KBM-7 (cell line): ENCODE measurements at regions not wholly inside any gene's neighbourhood (a gene's known extent, or its start where the extent isn't known, plus 50 kb on each side); places are given as distances from the start of the nearest gene placed in this dataset.

ENCODE experiments used
- DNase-seq: peaks from one replicate; pipeline ENCODE4 v3.0.0-alpha.2; 2015
- in situ Hi-C: fragments of 300-500 bp; cut with MboI; formaldehyde crosslinking; loops from 2 replicates; pipeline ENCODE4 v1.14.3; 2020; ENCODE audit warnings: low sequenced_read_pairs, low pct_unique_long_range_greater_than_20kb, mixed read lengths

DNA sequence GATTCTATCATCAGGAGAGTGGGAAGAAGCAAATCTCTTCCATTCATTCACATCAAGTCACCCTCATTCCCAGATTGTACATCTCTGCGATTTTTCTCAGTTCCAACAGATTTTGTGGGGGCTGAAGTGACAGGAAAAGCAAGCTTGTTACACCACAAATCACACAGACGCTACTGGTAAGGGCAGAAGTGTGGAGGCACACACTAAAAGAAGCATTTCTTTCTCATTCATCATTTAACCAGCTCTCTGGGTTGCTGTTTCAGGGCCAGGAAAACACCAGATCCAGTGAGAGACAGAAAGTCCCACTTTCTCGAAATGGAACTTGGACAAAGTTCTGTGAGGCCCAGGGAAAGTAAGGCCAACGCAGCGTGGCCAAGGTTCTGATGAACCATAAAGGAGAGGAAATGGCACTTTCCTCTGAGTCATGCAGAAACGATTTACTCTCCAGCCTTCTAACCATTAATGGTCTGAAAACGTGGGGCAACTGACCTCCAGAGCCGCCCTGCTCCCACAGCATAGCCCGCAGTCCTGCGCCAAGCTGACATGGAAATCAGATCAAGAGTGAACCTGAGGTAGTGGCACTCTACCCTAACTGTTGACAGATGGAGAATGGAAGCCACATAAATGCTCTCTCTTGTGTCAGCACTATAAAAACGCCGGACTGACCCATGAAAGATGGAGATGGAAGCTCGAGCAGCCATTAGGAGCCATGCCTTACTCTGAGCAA is 191.0 kb downstream of the C1D start:
- no peak for DNase-seq
- in situ Hi-C loops, result no loop called here

GRCh38 chr2:67872481-67872880 is 190.3 kb downstream of the C1D start:
- DNase-seq, result no peak
- in situ Hi-C loops, result no loop called here

- in situ Hi-C loops, result no loop called here
- no peak for DNase-seq
Measured at GRCh38 chr2:67873916-67874315, 188.9 kb downstream of the C1D start.

DNA sequence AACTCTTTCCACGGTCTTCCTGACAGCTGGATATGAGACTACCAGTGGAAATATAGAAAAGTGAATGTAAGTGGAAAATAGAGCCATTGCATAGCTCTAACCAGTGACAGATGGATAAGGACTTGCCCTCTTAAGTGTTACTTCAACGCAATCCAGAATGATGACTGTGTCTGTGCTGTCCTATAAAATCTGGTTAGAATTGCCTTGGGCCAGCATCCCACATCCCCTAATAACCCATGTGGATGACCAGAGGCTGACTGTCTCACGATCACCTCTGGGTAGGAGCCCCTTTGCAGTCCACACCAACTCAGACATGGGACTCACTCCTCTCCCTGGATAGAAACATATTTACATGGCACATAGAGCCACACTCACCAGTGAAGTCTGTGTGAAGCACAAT is 186.6 kb downstream of the C1D start:
- in situ Hi-C loops, result no loop called here
- DNase-seq, result no peak

DNA sequence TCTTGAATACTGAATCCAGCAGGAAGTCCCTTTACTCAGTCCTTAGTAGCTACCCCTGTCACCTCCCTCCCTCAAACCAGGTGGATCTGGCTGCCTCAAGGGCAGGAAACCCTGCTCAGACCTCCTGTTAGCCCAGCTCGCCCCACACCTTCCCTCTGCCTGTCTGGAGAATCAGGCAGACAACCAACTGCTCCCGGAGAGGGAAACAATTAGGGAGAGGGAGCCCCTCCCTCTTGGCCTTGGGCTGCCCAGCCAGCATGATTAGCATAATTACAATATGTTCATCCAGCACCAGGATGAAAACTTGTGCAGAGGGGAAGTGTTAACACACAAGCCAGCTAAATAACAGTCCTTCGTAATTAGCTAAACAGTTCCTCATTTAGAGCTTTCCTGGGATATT is 185.5 kb downstream of the C1D start:
- in situ Hi-C loops, result no loop called here
- DNase-seq, result no peak

DNA sequence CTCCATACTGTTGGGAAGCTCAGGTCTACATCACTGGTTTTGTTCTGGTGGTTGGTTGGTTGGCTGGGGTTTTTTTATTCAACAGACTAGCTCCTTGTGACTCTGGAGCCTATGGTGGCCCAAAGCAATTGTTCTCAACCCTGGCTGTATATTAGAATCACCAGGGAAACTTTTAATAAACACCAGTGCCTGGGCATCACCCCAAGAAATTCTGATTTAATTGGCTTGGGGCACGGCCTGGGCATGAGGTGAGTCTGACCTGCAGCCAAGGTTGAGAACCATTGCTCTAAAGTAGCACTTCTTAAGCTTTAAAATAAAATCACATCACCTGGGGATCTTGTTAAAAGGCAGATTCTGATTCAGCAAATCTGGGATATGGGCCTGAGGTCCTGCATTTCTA is 184.1 kb downstream of the C1D start:
- in situ Hi-C loops, result no loop called here
- DNase-seq, result no peak

DNA sequence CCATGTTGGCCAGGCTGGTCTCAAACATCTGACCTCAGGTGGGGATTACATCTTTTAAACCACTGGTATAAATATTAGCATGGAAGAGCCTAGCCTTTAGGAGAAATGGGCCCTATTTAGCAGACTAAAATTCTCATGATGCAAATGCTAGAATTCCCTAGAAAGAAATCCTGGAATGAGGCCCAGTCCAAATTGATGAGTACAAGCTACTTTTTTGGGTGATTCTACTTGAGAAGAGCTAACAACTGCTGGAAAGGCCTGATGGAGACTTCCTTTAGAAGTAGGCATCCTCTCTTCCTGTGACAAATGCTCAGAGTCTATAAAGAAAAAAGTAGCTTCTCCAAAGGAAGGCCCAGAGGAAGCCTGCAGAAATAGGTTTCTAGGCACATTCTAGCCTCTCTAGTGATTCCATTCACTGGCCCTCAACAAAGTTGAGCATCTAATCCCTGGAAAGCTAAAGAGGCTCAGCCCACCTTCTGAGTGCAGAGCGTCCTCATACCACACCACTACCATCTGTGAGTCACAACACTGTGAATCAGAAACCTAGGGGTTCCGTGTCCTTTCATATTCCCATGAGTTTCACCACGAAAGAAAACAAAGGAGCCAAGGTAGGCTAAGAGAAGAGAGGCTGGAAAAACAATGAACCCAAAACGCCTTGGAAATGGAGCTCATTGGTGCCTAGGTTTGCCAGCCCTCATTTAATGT is 183.1 kb downstream of the C1D start:
- no peak for DNase-seq
- in situ Hi-C loops, result no loop called here

GRCh38 chr2:67880291-67880761 is 182.5 kb downstream of the C1D start:
- DNase-seq, result no peak
- in situ Hi-C loops, result no loop called here

- in situ Hi-C loops, result no loop called here
Measured at GRCh38 chr2:67881816-67882215, 181.0 kb downstream of the C1D start.

GRCh38 chr2:67883316-67884087 is 179.3 kb downstream of the C1D start:
- DNase-seq, result no peak
- in situ Hi-C loops, result no loop called here

More at GRCh38 chr2:67881816-67882215, 181.0 kb downstream of the C1D start:
- DNase-seq, result no peak

DNA sequence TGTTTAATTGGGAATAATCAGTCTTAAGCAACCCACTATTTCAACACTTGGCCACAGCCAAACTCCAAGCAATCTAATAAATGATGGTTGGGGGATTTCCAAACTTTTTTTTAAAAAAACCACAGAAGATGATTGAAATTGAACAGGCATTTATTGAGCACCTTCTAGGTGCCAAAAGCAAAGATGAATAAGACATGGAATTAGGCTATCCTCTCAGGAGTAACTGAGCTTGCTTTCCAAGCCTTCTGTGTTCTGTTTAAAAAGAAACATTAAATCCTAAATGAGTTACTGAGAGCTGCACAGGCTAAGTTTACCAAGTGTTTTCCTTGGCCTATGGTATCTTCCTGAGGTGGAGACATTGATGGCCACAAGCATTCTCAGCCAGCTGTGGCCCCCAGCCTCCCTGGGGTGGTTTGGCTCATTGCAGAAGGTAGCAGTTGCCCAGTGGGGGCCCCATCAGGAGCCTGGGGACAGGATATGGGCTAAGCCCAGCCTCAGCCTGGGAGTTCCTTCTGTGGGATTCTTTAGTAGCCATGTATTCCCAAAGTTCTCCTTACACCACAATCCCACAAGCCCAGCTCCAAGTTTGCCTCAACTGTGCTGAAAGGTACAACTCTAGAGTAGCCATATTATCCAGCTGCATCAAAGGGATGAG is 174.3 kb downstream of the C1D start:
- in situ Hi-C loops, result no loop called here
- no peak for DNase-seq

- in situ Hi-C loops, result no loop called here
- DNase-seq, result no peak
Measured at GRCh38 chr2:67889056-67889455, 173.7 kb downstream of the C1D start.

DNA sequence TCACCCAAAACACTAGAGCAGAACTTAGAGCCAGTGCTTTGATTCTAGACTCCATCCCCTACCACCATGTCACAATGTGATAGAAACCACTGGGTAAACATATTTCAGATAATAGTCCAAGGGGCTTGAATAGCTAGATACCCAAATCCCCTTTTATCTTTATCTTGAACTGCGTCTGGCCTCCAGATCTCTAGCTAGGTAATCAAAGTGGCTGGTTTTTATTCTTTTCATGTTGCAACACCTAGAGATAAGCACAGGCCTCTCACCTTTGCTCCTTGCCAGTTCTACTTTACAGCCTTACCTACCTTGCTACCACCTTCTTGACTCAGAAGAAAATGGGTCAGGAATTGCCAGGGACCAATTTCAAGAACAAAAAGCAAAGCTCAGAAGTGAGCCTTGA is 171.2 kb downstream of the C1D start:
- in situ Hi-C loops, result no loop called here
- DNase-seq, result no peak

- in situ Hi-C loops, result no loop called here
- DNase-seq, result no peak
Measured at GRCh38 chr2:67892339-67892846, 170.4 kb downstream of the C1D start.

DNA sequence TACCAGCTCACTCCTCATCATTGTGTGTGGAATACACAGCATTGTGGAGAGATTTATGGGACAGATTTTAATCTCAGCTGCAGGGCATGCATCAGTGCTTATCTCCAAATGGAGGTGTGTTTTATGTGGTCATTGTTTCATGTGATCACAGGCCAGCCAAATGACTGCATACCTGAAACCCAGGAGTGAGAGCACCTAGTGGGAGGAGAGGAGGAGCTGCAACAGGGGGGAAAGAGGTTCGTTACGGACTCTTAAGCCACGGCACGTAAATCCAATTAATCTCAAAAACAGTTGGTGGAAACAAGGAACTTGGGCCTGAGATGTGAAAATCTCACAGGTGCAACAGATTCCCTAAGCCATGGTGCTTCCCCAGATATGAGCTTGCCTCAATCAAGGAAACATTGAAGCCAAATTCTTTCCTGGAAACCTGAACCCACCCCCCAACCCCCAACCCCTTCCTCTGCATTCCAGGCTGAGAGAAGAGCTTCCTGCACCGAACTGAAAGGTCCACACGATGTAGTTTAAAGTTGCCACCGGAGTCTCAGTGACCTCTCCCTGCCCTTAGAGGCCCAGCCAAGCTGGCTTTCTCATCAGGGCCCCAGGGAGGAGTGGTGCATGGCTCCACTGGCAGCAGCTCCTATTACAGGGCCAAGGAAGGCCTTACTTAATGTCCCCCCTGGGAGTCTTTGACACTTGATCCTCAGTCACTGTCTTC is 167.4 kb downstream of the C1D start:
- DNase-seq, result no peak
- in situ Hi-C loops, result no loop called here

DNA sequence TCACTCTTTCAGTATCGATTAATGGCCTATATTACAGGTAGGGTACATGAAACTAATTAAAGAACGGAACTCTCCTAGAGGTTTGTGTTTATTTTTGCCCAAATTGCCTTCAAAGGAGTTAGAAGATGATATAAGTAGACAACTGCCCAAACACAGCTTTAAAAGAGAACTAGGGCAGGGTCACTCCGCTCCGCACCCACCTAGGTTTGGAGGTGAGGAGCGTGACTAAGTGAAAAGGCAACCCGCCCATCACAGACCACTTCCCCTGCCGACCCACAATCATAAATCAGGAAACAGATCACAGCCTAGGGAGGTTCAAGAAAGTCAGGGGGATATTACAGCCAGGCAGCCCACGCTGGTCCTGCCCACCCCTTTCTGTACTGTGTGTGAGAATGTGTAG is 166.7 kb downstream of the C1D start:
- in situ Hi-C loops, result no loop called here

GRCh38 chr2:67896476-67896875 is 166.3 kb downstream of the C1D start:
- DNase-seq, result no peak
- in situ Hi-C loops, result no loop called here

More for the DNA sequence above, 166.7 kb downstream of the C1D start:
- DNase-seq, result no peak

- in situ Hi-C loops, result no loop called here
- no peak for DNase-seq
Measured at GRCh38 chr2:67898595-67898994, 164.2 kb downstream of the C1D start.

DNA sequence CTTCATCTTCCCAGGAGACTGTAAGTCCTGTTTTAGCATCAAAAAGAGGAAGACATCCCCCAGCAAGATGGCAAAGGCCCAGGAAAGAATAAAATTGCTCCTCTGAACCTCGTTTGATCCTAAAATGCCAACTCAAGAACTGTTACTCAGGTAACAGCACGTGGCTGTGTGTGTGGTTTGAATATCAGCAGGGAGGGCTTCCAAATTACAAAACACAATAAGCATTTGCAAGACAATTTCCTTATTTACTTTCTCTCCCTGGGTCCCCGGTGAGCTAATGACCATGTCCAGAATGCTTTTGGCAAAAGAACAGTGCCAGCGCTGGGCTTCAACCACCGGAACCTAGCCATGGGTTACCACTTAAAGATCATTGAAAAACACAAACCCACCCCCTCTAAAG is 163.6 kb downstream of the C1D start:
- no peak for DNase-seq
- in situ Hi-C loops, result no loop called here
